ENCODE measurements at regions not wholly inside any gene's neighbourhood (a gene's known extent, or its start where the extent isn't known, plus 50 kb on each side); places are given as distances from the start of the nearest gene placed in this dataset.
"Not testable (repeated sequence)": the region's sequence is repeated elsewhere in the genome, so short reads cannot be mapped to it uniquely, and the experiment has no call there.

- DNase-seq (ENCODE audit: extremely low read depth, low read depth, low spot score) = no peak
Observed at GRCh38 chr4:27916452-27917184, 1056.0 kb downstream of the STIM2 start.

GRCh38 chr4:27917381-27917780 lies 1056.7 kb downstream of the STIM2 start:
- no peak for DNase-seq (ENCODE audit: extremely low read depth, low read depth, low spot score)

GRCh38 chr4:27921231-27921630 lies 1060.6 kb downstream of the STIM2 start:
- DNase-seq (ENCODE audit: extremely low read depth, low read depth, low spot score) = no peak

GRCh38 chr4:27928761-27929540 lies 1068.3 kb downstream of the STIM2 start:
- DNase-seq (ENCODE audit: extremely low read depth, low read depth, low spot score) = no peak

- no peak for DNase-seq (ENCODE audit: extremely low read depth, low read depth, low spot score)
Observed at GRCh38 chr4:27930291-27930690, 1069.7 kb downstream of the STIM2 start.

- no peak for DNase-seq (ENCODE audit: extremely low read depth, low read depth, low spot score)
Observed at GRCh38 chr4:27930976-27931375, 1070.3 kb downstream of the STIM2 start.

GRCh38 chr4:27931584-27931983 lies 1070.9 kb downstream of the STIM2 start:
- no peak for DNase-seq (ENCODE audit: extremely low read depth, low read depth, low spot score)

DNA sequence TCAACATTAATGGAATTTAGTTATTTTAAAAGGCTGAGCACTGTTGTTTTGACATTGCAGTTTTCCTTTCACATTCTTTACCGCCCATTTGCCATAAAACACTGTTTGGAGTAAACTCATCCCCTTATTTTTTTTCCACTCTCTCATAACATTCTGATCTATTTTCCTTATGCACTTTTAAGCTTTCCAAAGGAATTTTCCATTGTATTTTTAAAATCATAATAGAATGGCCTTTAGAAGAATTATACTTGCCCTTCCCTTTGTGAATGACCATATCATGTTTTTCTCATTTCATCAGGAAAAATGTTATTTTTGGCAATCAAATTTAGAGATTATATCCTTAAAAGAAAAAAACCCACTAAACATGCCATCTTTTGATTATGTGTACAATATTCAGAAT lies 1074.2 kb downstream of the STIM2 start:
- no peak for DNase-seq (ENCODE audit: extremely low read depth, low read depth, low spot score)

DNA sequence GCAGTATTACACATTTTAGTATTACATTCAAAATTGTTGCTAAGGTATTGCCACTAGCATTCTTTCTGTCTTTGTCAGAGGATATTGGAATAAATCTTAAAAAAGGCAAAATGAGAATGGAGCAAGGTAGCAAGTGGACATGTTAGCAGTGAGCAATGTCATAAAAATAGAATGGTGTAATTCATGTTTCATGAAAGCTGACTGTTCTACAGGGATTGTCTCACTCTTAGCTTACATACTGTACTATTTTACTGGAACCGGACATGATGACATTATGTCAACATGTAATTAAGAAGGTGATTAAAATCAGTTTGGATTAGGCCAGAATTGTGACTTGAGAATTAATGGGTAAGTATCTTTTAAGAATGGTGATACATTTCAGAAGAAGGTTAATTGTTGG lies 1086.2 kb downstream of the STIM2 start:
- no peak for DNase-seq (ENCODE audit: extremely low read depth, low read depth, low spot score)

DNA sequence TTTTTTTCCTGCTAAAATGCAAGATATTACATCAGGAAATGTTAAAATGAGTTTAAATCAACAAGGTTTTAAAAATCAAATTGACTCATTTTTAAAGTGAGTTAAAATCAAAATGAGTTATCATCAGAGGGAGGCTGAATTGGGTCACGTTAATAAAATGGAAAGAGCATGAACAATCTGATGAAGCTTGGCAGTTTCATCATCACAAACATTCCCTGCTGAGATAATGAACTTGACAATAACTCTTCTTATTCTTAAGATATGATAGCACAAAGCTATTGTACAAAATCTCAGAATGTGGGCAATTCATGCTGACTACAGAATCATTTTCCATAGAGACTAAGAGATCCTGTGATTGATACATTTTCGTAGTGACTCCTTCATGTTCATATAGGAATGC lies 1086.7 kb downstream of the STIM2 start:
- DNase-seq (ENCODE audit: extremely low read depth, low read depth, low spot score) = no peak

GRCh38 chr4:27964095-27964494 lies 1103.5 kb downstream of the STIM2 start:
- DNase-seq (ENCODE audit: extremely low read depth, low read depth, low spot score) = no peak

- no peak for DNase-seq (ENCODE audit: extremely low read depth, low read depth, low spot score)
Observed at GRCh38 chr4:27966664-27967063, 1106.0 kb downstream of the STIM2 start.

DNA sequence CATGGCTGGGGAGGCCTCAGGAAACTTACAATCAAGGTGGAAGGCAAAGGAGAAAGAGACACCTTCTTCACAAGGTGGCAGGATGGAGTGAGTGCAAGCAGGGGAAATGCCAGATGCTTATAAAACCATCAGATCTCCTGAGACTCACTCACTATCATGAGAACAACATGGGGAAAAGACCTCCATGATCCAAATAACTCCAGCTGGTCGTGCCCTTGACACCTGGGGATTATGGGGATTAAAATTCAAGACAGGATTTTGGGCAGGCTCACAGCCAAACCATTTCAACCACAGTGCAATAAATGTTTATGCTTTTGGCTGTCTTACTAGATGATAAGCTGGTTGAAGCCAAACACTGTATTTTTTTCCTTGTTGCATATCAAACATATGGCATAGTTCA lies 1112.4 kb downstream of the STIM2 start:
- no peak for DNase-seq (ENCODE audit: extremely low read depth, low read depth, low spot score)

- no peak for DNase-seq (ENCODE audit: extremely low read depth, low read depth, low spot score)
Observed at GRCh38 chr4:27973700-27974099, 1113.1 kb downstream of the STIM2 start.

- no peak for DNase-seq (ENCODE audit: extremely low read depth, low read depth, low spot score)
Observed at GRCh38 chr4:27974339-27974738, 1113.7 kb downstream of the STIM2 start.

DNA sequence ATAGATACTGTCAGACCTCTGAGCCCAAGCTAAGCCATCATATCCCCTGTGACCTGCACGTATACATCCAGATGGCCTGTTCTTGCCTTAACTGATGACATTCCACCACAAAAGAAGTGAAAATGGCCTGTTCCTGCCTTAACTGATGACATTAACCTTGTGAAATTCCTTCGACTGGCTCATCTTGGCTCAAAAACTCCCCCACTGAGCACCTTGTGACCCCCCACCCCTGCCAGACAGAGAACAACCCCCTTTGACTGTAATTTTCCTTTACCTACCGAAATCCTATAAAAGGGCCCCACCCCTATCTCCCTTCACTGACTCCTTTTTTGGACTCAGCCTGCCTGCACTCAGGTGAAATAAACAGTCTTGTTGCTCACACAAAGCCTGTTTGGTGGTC lies 1114.2 kb downstream of the STIM2 start:
- not testable (repeated sequence) for DNase-seq (ENCODE audit: extremely low read depth, low read depth, low spot score)

- DNase-seq (ENCODE audit: extremely low read depth, low read depth, low spot score) = not testable (repeated sequence)
Observed at GRCh38 chr4:27978427-27979109, 1117.9 kb downstream of the STIM2 start.

DNA sequence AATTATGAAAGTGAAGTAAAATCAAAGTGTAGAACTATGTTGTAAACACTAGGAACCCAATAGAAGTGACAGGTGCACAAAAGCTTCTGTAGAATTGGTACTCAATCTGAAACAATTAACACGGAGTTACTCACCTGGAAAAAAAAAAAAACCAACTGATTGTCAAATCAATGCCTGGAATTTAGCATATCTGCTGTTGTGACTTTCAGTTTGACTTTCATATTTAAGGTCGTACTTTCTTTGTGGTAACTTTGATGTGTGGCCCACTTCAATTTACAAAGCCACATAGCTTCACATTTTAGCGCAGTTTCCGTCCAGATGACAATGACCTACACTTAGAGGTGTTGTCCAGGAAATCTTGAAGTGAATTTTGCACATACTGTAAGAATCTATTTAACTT lies 1124.9 kb downstream of the STIM2 start:
- DNase-seq (ENCODE audit: extremely low read depth, low read depth, low spot score) = no peak

GRCh38 chr4:27986476-27986875 lies 1125.8 kb downstream of the STIM2 start:
- no peak for DNase-seq (ENCODE audit: extremely low read depth, low read depth, low spot score)

DNA sequence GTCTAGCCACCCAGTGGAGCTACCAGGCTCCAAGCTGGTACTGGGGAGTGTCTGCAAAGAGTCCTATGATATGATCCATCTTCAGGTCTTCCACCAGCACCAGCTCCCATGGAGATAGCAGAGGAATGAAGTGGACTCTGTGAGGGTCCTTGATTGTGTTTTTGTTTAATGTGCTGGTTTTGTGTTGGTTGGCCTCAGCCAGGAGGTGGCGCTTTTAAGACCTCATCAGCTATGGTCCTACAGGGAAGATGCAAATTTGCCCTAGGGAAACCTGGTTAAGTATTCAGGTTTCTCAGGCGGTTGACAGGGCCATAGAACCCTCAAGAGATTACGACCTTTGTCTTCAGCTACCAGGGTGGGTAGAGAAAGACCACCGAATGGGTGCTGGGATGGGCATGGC lies 1141.1 kb downstream of the STIM2 start:
- DNase-seq (ENCODE audit: extremely low read depth, low read depth, low spot score) = no peak

GRCh38 chr4:28004520-28004919 lies 1143.9 kb downstream of the STIM2 start:
- DNase-seq (ENCODE audit: extremely low read depth, low read depth, low spot score) = no peak

- no peak for DNase-seq (ENCODE audit: extremely low read depth, low read depth, low spot score)
Observed at GRCh38 chr4:28006021-28006420, 1145.4 kb downstream of the STIM2 start.

Data from glomerular endothelial cell (primary cell).